22Rv1 (cell line): ENCODE measurements at regions not wholly inside any gene's neighbourhood (a gene's known extent, or its start where the extent isn't known, plus 50 kb on each side); places are given as distances from the start of the nearest gene placed in this dataset.

Experiments used
- ZFX ChIP-seq: fragments of 450-650 bp; IDR thresholded peaks from 2 replicates; pipeline ENCODE4 v1.6.1; 2017; ENCODE audit warnings: antibody characterized with exemption, borderline replicate concordance
- TF ChIP-seq, protein P1 (sequence below): fragments of 450-650 bp; IDR thresholded peaks from 2 replicates; pipeline ENCODE4 v1.5.1; 2017; ENCODE audit warnings: mild to moderate bottlenecking

DNA sequence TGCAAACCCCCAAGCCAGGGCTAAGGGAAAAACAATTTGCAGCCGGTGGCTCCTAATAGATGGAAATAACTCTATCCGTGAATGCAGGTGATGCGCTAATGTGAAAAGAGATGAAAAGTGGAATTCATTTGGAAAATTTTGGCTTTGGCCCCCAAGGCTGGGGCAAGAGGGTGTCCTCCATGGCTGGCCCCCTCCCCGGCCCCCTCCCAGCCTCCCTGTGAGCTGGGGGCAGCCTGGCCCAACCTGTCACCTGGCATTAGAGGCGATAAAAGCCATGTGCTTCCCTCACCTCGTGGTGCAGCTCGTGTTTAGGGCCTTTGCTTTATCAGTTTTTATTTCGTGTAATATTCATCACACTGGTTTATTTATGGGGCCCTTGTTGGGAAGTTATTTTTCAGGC, 267.2 kb downstream of the ENGASE start:
- TF ChIP-seq, protein P1, sequence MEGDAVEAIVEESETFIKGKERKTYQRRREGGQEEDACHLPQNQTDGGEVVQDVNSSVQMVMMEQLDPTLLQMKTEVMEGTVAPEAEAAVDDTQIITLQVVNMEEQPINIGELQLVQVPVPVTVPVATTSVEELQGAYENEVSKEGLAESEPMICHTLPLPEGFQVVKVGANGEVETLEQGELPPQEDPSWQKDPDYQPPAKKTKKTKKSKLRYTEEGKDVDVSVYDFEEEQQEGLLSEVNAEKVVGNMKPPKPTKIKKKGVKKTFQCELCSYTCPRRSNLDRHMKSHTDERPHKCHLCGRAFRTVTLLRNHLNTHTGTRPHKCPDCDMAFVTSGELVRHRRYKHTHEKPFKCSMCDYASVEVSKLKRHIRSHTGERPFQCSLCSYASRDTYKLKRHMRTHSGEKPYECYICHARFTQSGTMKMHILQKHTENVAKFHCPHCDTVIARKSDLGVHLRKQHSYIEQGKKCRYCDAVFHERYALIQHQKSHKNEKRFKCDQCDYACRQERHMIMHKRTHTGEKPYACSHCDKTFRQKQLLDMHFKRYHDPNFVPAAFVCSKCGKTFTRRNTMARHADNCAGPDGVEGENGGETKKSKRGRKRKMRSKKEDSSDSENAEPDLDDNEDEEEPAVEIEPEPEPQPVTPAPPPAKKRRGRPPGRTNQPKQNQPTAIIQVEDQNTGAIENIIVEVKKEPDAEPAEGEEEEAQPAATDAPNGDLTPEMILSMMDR = no peak
- no peak for TF ChIP-seq ZFX
